ENCODE measurements at regions not wholly inside any gene's neighbourhood (a gene's known extent, or its start where the extent isn't known, plus 50 kb on each side); places are given as distances from the start of the nearest gene placed in this dataset.

DNA sequence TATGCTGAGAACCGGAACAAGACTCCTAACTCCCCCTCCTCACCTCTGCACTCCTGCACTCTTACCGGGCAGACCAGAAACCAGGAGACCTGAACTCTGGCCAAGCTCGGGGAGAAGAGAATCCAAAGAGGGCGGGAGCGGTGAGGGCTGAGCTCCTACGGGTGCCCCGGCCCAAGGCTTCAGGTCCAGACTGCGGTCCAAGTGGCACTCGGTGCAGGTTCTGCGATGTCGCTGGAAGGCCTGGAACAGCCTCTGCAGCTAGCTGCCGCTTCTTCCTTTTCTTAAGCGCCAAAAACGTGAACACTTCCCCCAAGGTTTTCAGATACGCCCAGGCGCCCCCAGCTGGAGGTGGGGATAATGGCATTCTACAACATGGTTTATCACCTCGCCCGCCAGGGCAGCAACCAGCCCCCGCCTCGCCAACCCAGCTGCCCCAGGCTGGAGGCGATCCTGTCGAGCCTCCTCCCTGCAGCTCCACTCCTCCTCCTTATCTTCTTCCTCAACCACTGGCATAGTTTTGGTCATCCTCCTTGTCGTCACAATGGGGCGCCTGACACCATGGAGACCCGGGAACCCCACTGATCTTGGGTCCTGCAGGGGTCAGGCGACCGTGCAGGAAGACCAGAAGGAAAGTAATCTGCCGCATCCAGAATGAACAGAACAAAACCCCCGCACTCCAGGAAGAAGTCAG is 1735.9 kb downstream of the TP53TG3F start:
- intact Hi-C loops (cut with DNase I; ENCODE audit: low total_unique reads), result no loop called here
- no peaks in the 10 kb centered on the region for H3K4me1 ChIP-seq
- no peaks in the 10 kb centered on the region for H3K27me3 ChIP-seq (replicated peaks in 1 of 7)
- no peak for DNase-seq
- H3K36me3 ChIP-seq, result no peaks in the 10 kb centered on the region
- peaks cover 0 to 66% (median 49%) of the 10 kb centered on the region in 8 donors for H3K9me3 ChIP-seq
- no peak overlapping the region for H3K4me3 ChIP-seq
- H3K27ac ChIP-seq, result no peak overlapping the region
- TF ChIP-seq CTCF (IDR thresholded peaks at IDR 0.05 in 8 of 11, conservative IDR thresholded peaks at IDR 0.05 in 3 of 11), result no peak
- TF ChIP-seq POLR2AphosphoS5 (IDR thresholded peaks at IDR 0.05), result no peak
- TF ChIP-seq POLR2A (IDR thresholded peaks at IDR 0.05), result no peak
- 72 to 80% (median 76%) methylated on average over 24 to 29 of the region's 29 CpGs for WGBS, 5 donors

GRCh38 chr16:35195864-35196216 is 1736.4 kb downstream of the TP53TG3F start:
- intact Hi-C loops (cut with DNase I; ENCODE audit: low total_unique reads), result no loop called here
- Histone ChIP-seq H3K9me3 (peaks cover 0 to 71% (median 52%) of the 10 kb centered on the region in 8 donors), H3K4me3 (no peak overlapping the region), H3K27me3 (replicated peaks in 1 of 7) (no peaks in the 10 kb centered on the region), H3K4me1 (no peaks in the 10 kb centered on the region), H3K27ac (no peak overlapping the region), H3K36me3 (no peaks in the 10 kb centered on the region)
- 85 to 90% (median 88%) methylated on average over 15 of the region's 15 CpGs for WGBS, 5 donors
- TF ChIP-seq POLR2A (IDR thresholded peaks at IDR 0.05) (no peak), CTCF (IDR thresholded peaks at IDR 0.05 in 8 of 11, conservative IDR thresholded peaks at IDR 0.05 in 3 of 11) (no peak), POLR2AphosphoS5 (IDR thresholded peaks at IDR 0.05) (no peak)
- DNase-seq, result peak; percentile 72

DNA sequence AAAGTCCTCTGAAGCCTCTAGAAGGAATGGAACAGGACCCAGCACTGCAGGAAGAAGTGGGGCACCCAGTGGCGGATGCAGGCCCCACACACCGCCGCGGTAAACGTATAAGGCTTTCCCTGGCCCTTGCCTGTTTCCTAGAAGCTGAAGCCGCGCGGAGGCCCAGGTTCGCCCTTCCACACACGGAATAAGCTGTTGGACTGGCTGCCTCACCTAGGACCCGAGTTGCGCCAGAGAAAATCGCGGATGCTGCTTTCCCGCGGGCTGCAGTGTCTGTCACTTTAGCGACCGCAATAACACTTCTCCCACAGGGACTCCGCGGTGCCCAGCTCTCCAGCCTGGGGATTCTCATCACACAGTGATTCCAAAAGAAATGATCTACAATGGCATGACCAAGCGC is 1736.9 kb downstream of the TP53TG3F start:
- Histone ChIP-seq H3K4me1 (no peaks in the 10 kb centered on the region), H3K27ac (no peak overlapping the region), H3K4me3 (no peak overlapping the region), H3K9me3 (peaks cover 0 to 76% (median 54%) of the 10 kb centered on the region in 8 donors), H3K36me3 (no peaks in the 10 kb centered on the region), H3K27me3 (replicated peaks in 1 of 7) (no peaks in the 10 kb centered on the region)
- DNase-seq, result peak; percentile 54
- WGBS, 5 donors, result 75 to 89% (median 80%) methylated on average over 21 of the region's 21 CpGs
- intact Hi-C loops (cut with DNase I; ENCODE audit: low total_unique reads), result no loop called here
- TF ChIP-seq POLR2A (IDR thresholded peaks at IDR 0.05) (no peak), CTCF (IDR thresholded peaks at IDR 0.05 in 8 of 11, conservative IDR thresholded peaks at IDR 0.05 in 3 of 11) (no peak), POLR2AphosphoS5 (IDR thresholded peaks at IDR 0.05) (no peak)

- H3K36me3 ChIP-seq, result no peaks in the 10 kb centered on the region
- H3K4me3 ChIP-seq, result no peak overlapping the region
- 73 to 77% (median 76%) methylated on average over 4 to 10 of the region's 10 CpGs for WGBS, 5 donors
- no peaks in the 10 kb centered on the region for H3K4me1 ChIP-seq
- DNase-seq, result peak; percentile 63
- TF ChIP-seq POLR2A (IDR thresholded peaks at IDR 0.05) (no peak), POLR2AphosphoS5 (IDR thresholded peaks at IDR 0.05) (no peak), CTCF (IDR thresholded peaks at IDR 0.05 in 8 of 11, conservative IDR thresholded peaks at IDR 0.05 in 3 of 11) (no peak)
- peaks cover 0 to 89% (median 64%) of the 10 kb centered on the region in 8 donors for H3K9me3 ChIP-seq
- H3K27me3 ChIP-seq (replicated peaks in 1 of 7), result no peaks in the 10 kb centered on the region
- intact Hi-C loops (cut with DNase I; ENCODE audit: low total_unique reads), result no loop called here
- H3K27ac ChIP-seq, result no peak overlapping the region
These were observed 1738.2 kb downstream of the TP53TG3F start for GRCh38 chr16:35197656-35198055.
